SK-N-SH treated with all-trans-retinoic acid at 6 μM for 48 hours (cell line): ENCODE measurements at regions not wholly inside any gene's neighbourhood (a gene's known extent, or its start where the extent isn't known, plus 50 kb on each side); places are given as distances from the start of the nearest gene placed in this dataset.
A peak's percentile ranks its signal among the peaks of the same experiment; 100 is the strongest.

Source experiments
- ATAC-seq: fragments of 200-7000 bp; cut with Tn5 transposase; 3 replicates; pipeline ENCODE4 v1.9.1; 2020; ENCODE audit warnings: mild to moderate bottlenecking, moderate library complexity
- ARNTL ChIP-seq: fragments of 450-650 bp; formaldehyde crosslinking; IDR thresholded peaks from 2 replicates; pipeline ENCODE4 v1.5.0; 2020; ENCODE audit warnings: low read depth, mild to moderate bottlenecking, moderate library complexity, borderline replicate concordance
- BACH2 ChIP-seq: fragments of 250-450 bp; sonication (Bioruptor Pico); IDR thresholded peaks from 2 replicates; pipeline ENCODE4 v1.9.0; 2021; ENCODE audit warnings: mild to moderate bottlenecking, borderline replicate concordance
- CREB5 ChIP-seq: fragments of 250-450 bp; sonication (Bioruptor Pico); IDR thresholded peaks from 2 replicates; pipeline ENCODE4 v1.5.1; 2020; ENCODE audit warnings: low read depth, mild to moderate bottlenecking, moderate library complexity
- CSDC2 ChIP-seq: fragments of 250-450 bp; sonication (Bioruptor Pico); IDR thresholded peaks from 2 replicates; pipeline ENCODE4 v1.5.0; 2020; ENCODE audit warnings: mild to moderate bottlenecking, moderate library complexity
- CSRNP3 ChIP-seq: fragments of 250-450 bp; sonication (Bioruptor Pico); IDR thresholded peaks from 2 replicates; pipeline ENCODE4 v1.5.1; 2021; ENCODE audit warnings: mild to moderate bottlenecking, moderate library complexity
- ESRRG ChIP-seq: fragments of 250-450 bp; sonication (Bioruptor Pico); IDR thresholded peaks from 2 replicates; pipeline ENCODE4 v1.6.1; 2021; ENCODE audit warnings: mild to moderate bottlenecking
- GLIS3 ChIP-seq: fragments of 250-450 bp; sonication (Bioruptor Pico); IDR thresholded peaks from 2 replicates; pipeline ENCODE4 v1.5.0; 2020; ENCODE audit warnings: mild to moderate bottlenecking, moderate library complexity
- ISL1 ChIP-seq: fragments of 250-450 bp; sonication (Bioruptor Pico); IDR thresholded peaks from 2 replicates; pipeline ENCODE4 v2.1.2; 2022; ENCODE audit warnings: mild to moderate bottlenecking, moderate library complexity
- OSR1 ChIP-seq: fragments of 250-450 bp; sonication (Bioruptor Pico); IDR thresholded peaks from 2 replicates; pipeline ENCODE4 v1.8.0; 2022; ENCODE audit warnings: moderate library complexity, mild to moderate bottlenecking, inconsistent platforms
- PATZ1 ChIP-seq: fragments of 250-450 bp; sonication (Bioruptor Pico); IDR thresholded peaks from 2 replicates; pipeline ENCODE4 v1.8.0; 2020; ENCODE audit warnings: mild to moderate bottlenecking, moderate library complexity, borderline replicate concordance
- POU6F1 ChIP-seq: fragments of 250-450 bp; sonication (Bioruptor Pico); IDR thresholded peaks from 2 replicates; pipeline ENCODE4 v1.8.0; 2021; ENCODE audit warnings: low read depth, mild to moderate bottlenecking, moderate library complexity, borderline replicate concordance
- RARB ChIP-seq: fragments of 250-450 bp; sonication (Bioruptor Pico); IDR thresholded peaks from 2 replicates; pipeline ENCODE4 v1.8.0; 2021; ENCODE audit warnings: mild to moderate bottlenecking, moderate library complexity
- TSHZ2 ChIP-seq: fragments of 250-450 bp; sonication (Bioruptor Pico); IDR thresholded peaks from 2 replicates; pipeline ENCODE4 v1.5.0; 2020; ENCODE audit warnings: mild to moderate bottlenecking, moderate library complexity
- ZC3H10 ChIP-seq: fragments of 250-450 bp; sonication (Bioruptor Pico); IDR thresholded peaks from 2 replicates; pipeline ENCODE4 v1.5.1; 2021; ENCODE audit warnings: mild to moderate bottlenecking, moderate library complexity
- ZFP3 ChIP-seq: fragments of 250-450 bp; sonication (Bioruptor Pico); IDR thresholded peaks from 2 replicates; pipeline ENCODE4 v1.5.0; 2020; ENCODE audit warnings: mild to moderate bottlenecking, moderate library complexity
- ZNF565 ChIP-seq: fragments of 450-650 bp; formaldehyde crosslinking; conservative IDR thresholded peaks from 2 replicates; pipeline ENCODE4 v1.5.0; 2020; ENCODE audit warnings: low read depth, mild to moderate bottlenecking, moderate library complexity
- ZNF70 ChIP-seq: fragments of 450-650 bp; formaldehyde crosslinking; IDR thresholded peaks from 2 replicates; pipeline ENCODE4 v1.5.0; 2020; ENCODE audit warnings: mild to moderate bottlenecking, moderate library complexity
- ZNF8 ChIP-seq: fragments of 450-650 bp; formaldehyde crosslinking; IDR thresholded peaks from 2 replicates; pipeline ENCODE4 v1.5.0; 2020; ENCODE audit warnings: mild to moderate bottlenecking, moderate library complexity

GRCh38 chr1:82154219-82154970 is 353.7 kb downstream of the ADGRL2 start:
- no peak for TF ChIP-seq ARNTL (CRISPR knock-in tag)
- TF ChIP-seq ZNF8 (CRISPR knock-in tag): no peak
- ATAC-seq: no peak

GRCh38 chr1:82153752-82154151 is 353.0 kb downstream of the ADGRL2 start:
- TF ChIP-seq OSR1 (CRISPR knock-in tag): no peak
- no peak for TF ChIP-seq POU6F1 (CRISPR knock-in tag)
- no peak for TF ChIP-seq ISL1
- TF ChIP-seq ZNF8 (CRISPR knock-in tag): no peak
- TF ChIP-seq RARB (CRISPR knock-in tag): no peak
- TF ChIP-seq ARNTL (CRISPR knock-in tag): no peak
- TF ChIP-seq ZFP3: no peak
- TF ChIP-seq ESRRG (CRISPR knock-in tag): no peak
- TF ChIP-seq PATZ1: no peak
- TF ChIP-seq ZNF70 (CRISPR knock-in tag): no peak
- no peak for TF ChIP-seq GLIS3 (CRISPR knock-in tag)
- no peak for TF ChIP-seq CSRNP3 (CRISPR knock-in tag)
- TF ChIP-seq TSHZ2 (CRISPR knock-in tag): no peak
- TF ChIP-seq ZC3H10: no peak
- TF ChIP-seq ZNF565 (CRISPR knock-in tag): no peak
- no peak for ATAC-seq

- TF ChIP-seq PATZ1 (no peak), ISL1 (0 out of 2 replicates have a peak, but pooled peaks have one; percentile 30)
- ATAC-seq: peak; percentile 51; the same call in 2 of the 3 replicates
These were observed 352.5 kb downstream of the ADGRL2 start for GRCh38 chr1:82153272-82153629.

- ATAC-seq: no peak
- TF ChIP-seq ZFP3: no peak
- no peak for TF ChIP-seq CSDC2 (CRISPR knock-in tag)
- TF ChIP-seq CREB5 (CRISPR knock-in tag): no peak
- TF ChIP-seq TSHZ2 (CRISPR knock-in tag): no peak
- no peak for TF ChIP-seq BACH2
- no peak for TF ChIP-seq POU6F1 (CRISPR knock-in tag)
These were observed 351.9 kb downstream of the ADGRL2 start for GRCh38 chr1:82152356-82153271.
